GM06990 (cell line): ENCODE measurements at regions not wholly inside any gene's neighbourhood (a gene's known extent, or its start where the extent isn't known, plus 50 kb on each side); places are given as distances from the start of the nearest gene placed in this dataset.

Experiments
- DNase-seq: peaks from one replicate; pipeline ENCODE4 v3.0.0-alpha.2; 2011; ENCODE audit not compliant: insufficient read length; ENCODE audit errors: extremely low read depth
- H3K27me3 ChIP-seq: replicated peaks from 2 replicates; pipeline ENCODE4 v1.6.0; 2011; ENCODE audit warnings: low read length; ENCODE audit not compliant: control insufficient read depth, insufficient read depth
- H3K36me3 ChIP-seq: 2 replicates; pipeline ENCODE4 v1.5.1; 2011; ENCODE audit warnings: low read length; ENCODE audit not compliant: control insufficient read depth, insufficient read depth
- H3K4me3 ChIP-seq: replicated peaks from 2 replicates; pipeline ENCODE4 v1.5.1; 2011; ENCODE audit warnings: low read depth, mild to moderate bottlenecking, control low read depth, low read length
- TF ChIP-seq, protein P1 (sequence below): IDR thresholded peaks from 2 replicates; pipeline ENCODE4 v1.5.1; 2011; ENCODE audit warnings: low read length, control low read depth, mild to moderate bottlenecking, inconsistent platforms; ENCODE audit not compliant: insufficient read depth, poor library complexity, severe bottlenecking

DNA sequence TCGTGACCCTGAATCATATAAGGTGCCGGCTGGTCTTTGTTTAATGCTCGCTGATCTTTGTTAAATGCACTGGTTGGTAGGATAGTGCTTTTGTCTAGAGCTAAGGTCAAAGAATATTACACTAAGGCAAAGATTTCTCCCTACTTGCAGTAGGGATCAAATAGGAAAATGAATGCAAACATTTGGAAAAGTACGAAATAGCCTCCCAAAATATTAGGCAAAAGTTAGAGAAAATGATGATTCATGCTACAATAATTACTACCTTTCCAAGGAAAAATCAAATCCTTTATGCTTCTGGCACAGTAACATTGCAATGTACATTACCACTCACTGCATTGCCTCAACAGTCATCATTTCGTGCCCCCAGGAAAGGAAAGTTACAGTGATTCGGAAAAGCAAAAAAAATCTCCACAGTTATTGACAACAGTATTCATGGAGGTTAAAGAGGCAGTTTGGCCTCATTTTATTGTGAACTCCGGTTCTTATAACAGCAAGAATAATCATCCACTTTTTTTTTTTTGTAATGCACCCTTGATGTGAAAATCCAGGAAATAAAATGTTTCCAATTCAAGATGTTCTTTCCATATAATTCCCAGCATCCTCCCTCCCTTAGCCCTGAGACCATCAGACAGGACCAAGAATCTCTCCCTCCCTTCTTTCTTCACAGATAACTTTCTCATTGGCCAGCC lies 61.7 kb upstream of the ZMYND8 start:
- Histone ChIP-seq H3K4me3 (no peak overlapping the region), H3K36me3 (no peaks in the 10 kb centered on the region), H3K27me3 (no peaks in the 10 kb centered on the region)
- TF ChIP-seq, protein P1, sequence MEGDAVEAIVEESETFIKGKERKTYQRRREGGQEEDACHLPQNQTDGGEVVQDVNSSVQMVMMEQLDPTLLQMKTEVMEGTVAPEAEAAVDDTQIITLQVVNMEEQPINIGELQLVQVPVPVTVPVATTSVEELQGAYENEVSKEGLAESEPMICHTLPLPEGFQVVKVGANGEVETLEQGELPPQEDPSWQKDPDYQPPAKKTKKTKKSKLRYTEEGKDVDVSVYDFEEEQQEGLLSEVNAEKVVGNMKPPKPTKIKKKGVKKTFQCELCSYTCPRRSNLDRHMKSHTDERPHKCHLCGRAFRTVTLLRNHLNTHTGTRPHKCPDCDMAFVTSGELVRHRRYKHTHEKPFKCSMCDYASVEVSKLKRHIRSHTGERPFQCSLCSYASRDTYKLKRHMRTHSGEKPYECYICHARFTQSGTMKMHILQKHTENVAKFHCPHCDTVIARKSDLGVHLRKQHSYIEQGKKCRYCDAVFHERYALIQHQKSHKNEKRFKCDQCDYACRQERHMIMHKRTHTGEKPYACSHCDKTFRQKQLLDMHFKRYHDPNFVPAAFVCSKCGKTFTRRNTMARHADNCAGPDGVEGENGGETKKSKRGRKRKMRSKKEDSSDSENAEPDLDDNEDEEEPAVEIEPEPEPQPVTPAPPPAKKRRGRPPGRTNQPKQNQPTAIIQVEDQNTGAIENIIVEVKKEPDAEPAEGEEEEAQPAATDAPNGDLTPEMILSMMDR: no peak
- DNase-seq: no peak

GRCh38 chr20:47419953-47420514 lies 63.5 kb upstream of the ZMYND8 start:
- DNase-seq: no peak

DNA sequence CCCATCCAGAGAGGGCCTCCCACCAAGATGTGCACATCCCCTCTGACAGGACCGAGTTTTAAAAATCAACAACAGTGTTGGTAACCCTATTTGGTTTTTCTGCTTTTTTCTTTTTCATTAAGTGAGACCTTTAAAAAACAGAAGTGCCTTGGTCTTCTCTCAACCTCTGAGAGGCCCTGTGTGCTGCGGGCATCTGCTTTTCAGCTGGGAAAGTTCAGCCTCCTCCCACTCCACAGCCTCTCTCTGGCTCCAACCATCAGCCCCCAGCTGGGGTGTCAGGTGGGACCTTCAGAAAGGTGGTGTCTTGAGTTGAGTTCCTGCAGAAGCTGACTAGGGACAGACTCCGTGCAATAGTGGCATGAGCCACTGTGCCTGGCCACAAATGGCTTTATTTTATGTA lies 64.6 kb upstream of the ZMYND8 start:
- Histone ChIP-seq H3K4me3 (no peak overlapping the region), H3K36me3 (no peaks in the 10 kb centered on the region), H3K27me3 (no peaks in the 10 kb centered on the region)
- no peak for DNase-seq
- TF ChIP-seq, protein P1: no peak

More at GRCh38 chr20:47419953-47420514, 63.5 kb upstream of the ZMYND8 start:
- TF ChIP-seq, protein P1: no peak
- Histone ChIP-seq H3K36me3 (no peaks in the 10 kb centered on the region), H3K4me3 (no peak overlapping the region), H3K27me3 (no peaks in the 10 kb centered on the region)

DNA sequence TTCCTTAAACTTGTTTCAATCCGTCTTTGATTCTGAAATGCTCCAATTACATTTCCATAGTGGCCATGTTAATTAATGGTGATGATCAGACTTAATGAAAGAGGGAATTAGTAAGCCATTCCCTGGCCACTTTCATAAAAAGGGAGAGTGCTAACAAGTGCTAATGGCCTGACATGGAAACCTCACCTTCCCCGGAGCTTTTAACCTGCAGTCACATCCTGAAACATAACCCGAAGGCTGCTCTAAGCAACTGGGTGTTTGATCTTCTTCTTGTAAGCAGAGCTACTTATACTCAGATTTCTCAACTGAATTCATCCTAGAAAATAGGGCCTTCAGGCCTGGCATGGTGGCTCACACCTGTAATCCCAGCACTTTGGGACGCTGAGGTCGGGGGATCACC lies 67.1 kb upstream of the ZMYND8 start:
- TF ChIP-seq, protein P1: no peak
- DNase-seq: no peak

DNA sequence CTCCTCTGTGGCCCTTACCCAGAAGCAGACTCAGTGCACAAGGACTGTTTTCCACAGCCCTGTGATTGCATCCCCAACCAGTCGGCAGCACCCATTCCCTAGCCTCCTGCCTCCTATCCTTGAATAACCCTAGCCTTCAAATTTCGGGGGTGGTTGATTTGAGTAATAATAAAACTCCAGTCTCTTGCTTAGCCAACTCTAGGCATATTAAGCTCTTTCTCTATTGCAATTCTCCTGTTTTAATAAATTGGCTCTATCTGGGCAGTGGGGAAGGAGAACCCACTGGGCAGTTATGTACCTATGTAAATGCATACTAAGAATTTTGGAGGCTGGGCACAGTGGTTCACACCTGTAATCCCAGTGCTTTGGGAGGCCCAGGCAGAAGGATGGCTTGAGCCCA lies 70.6 kb upstream of the ZMYND8 start:
- Histone ChIP-seq H3K4me3 (no peak overlapping the region), H3K27me3 (no peaks in the 10 kb centered on the region), H3K36me3 (no peaks in the 10 kb centered on the region)
- TF ChIP-seq, protein P1: no peak
- no peak for DNase-seq

More for the DNA sequence above, 67.1 kb upstream of the ZMYND8 start:
- H3K36me3 ChIP-seq: no peaks in the 10 kb centered on the region
- H3K4me3 ChIP-seq: no peak overlapping the region
- H3K27me3 ChIP-seq: no peaks in the 10 kb centered on the region
